ENCODE measurements at regions not wholly inside any gene's neighbourhood (a gene's known extent, or its start where the extent isn't known, plus 50 kb on each side); places are given as distances from the start of the nearest gene placed in this dataset.

- intact Hi-C loops (cut with DNase I) = no loop called here
- no peak overlapping the region for H3K9ac ChIP-seq (ENCODE audit: low read depth in 2 of 2, low read length in 2 of 2)
- no peaks in the 10 kb centered on the region for H3K9me3 ChIP-seq
- no peak overlapping the region for H3K27ac ChIP-seq
- H3K36me3 ChIP-seq = no peaks in the 10 kb centered on the region
- no peak overlapping the region for H3K4me3 ChIP-seq
- no peak for TF ChIP-seq CTCF (IDR thresholded peaks at IDR 0.05)
- no peak for DNase-seq
- H3K27me3 ChIP-seq = no peaks in the 10 kb centered on the region
- H3K4me1 ChIP-seq = no peaks in the 10 kb centered on the region
Measured at GRCh38 chr10:47158116-47159071, 141.6 kb upstream of the GDF10 start.

GRCh38 chr10:47159361-47160260 lies 140.4 kb upstream of the GDF10 start:
- no peaks in the 10 kb centered on the region for H3K9me3 ChIP-seq
- no peaks in the 10 kb centered on the region for H3K27me3 ChIP-seq
- intact Hi-C loops (cut with DNase I) = no loop called here
- H3K36me3 ChIP-seq = no peaks in the 10 kb centered on the region
- H3K9ac ChIP-seq (ENCODE audit: low read depth in 2 of 2, low read length in 2 of 2) = no peak overlapping the region
- no peak overlapping the region for H3K4me3 ChIP-seq
- H3K4me1 ChIP-seq = no peaks in the 10 kb centered on the region
- DNase-seq = no peak
- TF ChIP-seq CTCF (IDR thresholded peaks at IDR 0.05) = no peak
- no peak overlapping the region for H3K27ac ChIP-seq

GRCh38 chr10:47160261-47160908 lies 139.6 kb upstream of the GDF10 start:
- Histone ChIP-seq H3K9ac (ENCODE audit: low read depth in 2 of 2, low read length in 2 of 2) (no peak overlapping the region), H3K27me3 (no peaks in the 10 kb centered on the region), H3K27ac (no peak overlapping the region), H3K4me1 (no peaks in the 10 kb centered on the region), H3K4me3 (no peak overlapping the region), H3K36me3 (no peaks in the 10 kb centered on the region), H3K9me3 (no peaks in the 10 kb centered on the region)
- intact Hi-C loops (cut with DNase I) = no loop called here
- no peak for DNase-seq
- no peak for TF ChIP-seq CTCF (IDR thresholded peaks at IDR 0.05)

- no peaks in the 10 kb centered on the region for H3K9me3 ChIP-seq
- no peak overlapping the region for H3K9ac ChIP-seq (ENCODE audit: low read depth in 2 of 2, low read length in 2 of 2)
- H3K36me3 ChIP-seq = no peaks in the 10 kb centered on the region
- DNase-seq = no peak
- H3K4me1 ChIP-seq = no peaks in the 10 kb centered on the region
- H3K4me3 ChIP-seq = no peak overlapping the region
- no peak for TF ChIP-seq CTCF (IDR thresholded peaks at IDR 0.05)
- no peak overlapping the region for H3K27ac ChIP-seq
- H3K27me3 ChIP-seq = no peaks in the 10 kb centered on the region
- intact Hi-C loops (cut with DNase I) = no loop called here
Measured at GRCh38 chr10:47160967-47161366, 139.0 kb upstream of the GDF10 start.

- H3K9ac ChIP-seq (ENCODE audit: low read depth in 2 of 2, low read length in 2 of 2) = no peak overlapping the region
- H3K4me3 ChIP-seq = no peak overlapping the region
- H3K9me3 ChIP-seq = no peaks in the 10 kb centered on the region
- H3K27me3 ChIP-seq = no peaks in the 10 kb centered on the region
- no peak for DNase-seq
- no peaks in the 10 kb centered on the region for H3K4me1 ChIP-seq
- intact Hi-C loops (cut with DNase I) = no loop called here
- no peak overlapping the region for H3K27ac ChIP-seq
- TF ChIP-seq CTCF (IDR thresholded peaks at IDR 0.05) = no peak
- no peaks in the 10 kb centered on the region for H3K36me3 ChIP-seq
Measured at GRCh38 chr10:47161465-47161864, 138.5 kb upstream of the GDF10 start.
